Activated CD8-positive, alpha-beta T cell treated with anti-CD3 and anti-CD28 coated beads for 36 hours (primary cell): ENCODE measurements at regions not wholly inside any gene's neighbourhood (a gene's known extent, or its start where the extent isn't known, plus 50 kb on each side); places are given as distances from the start of the nearest gene placed in this dataset.

ENCODE experiments used
- ATAC-seq: fragments of 200-7000 bp; cut with Tn5 transposase; one replicate; pipeline ENCODE4 v1.10.0; 2021; ENCODE audit warnings: mild to moderate bottlenecking, moderate library complexity
- CTCF ChIA-PET: fragments of 350-600 bp; sonication (Branson Sonifier 250); formaldehyde crosslinking; loops from one replicate; lab custom pipeline; 2021; ENCODE audit warnings: antibody characterized with exemption; lab: Charles Lee
- POLR2A ChIA-PET: fragments of 350-600 bp; sonication (Branson Sonifier 250); formaldehyde crosslinking; loops from one replicate; lab custom pipeline; 2021; ENCODE audit warnings: antibody characterized with exemption; lab: Charles Lee
- DNase-seq: peaks from one replicate; pipeline ENCODE4 v3.0.0-alpha.2; 2020
- H3K27ac Mint-ChIP-seq: one replicate; pipeline ENCODE4 v1.8.0; 2021; ENCODE audit warnings: mild to moderate bottlenecking, mixed read lengths
- H3K27me3 Mint-ChIP-seq: one replicate; pipeline ENCODE4 v1.8.0; 2021; ENCODE audit warnings: mixed read lengths
- H3K36me3 Mint-ChIP-seq: one replicate; pipeline ENCODE4 v1.8.0; 2021; ENCODE audit warnings: low read depth, mixed read lengths
- H3K4me1 Mint-ChIP-seq: one replicate; pipeline ENCODE4 v1.8.0; 2021; ENCODE audit warnings: low read depth, mixed read lengths
- H3K4me3 Mint-ChIP-seq: one replicate; pipeline ENCODE4 v1.8.0; 2021; ENCODE audit warnings: mild to moderate bottlenecking, moderate library complexity, mixed read lengths
- H3K9me3 Mint-ChIP-seq: one replicate; pipeline ENCODE4 v1.8.0; 2021; ENCODE audit warnings: mixed read lengths
- CTCF ChIP-seq: fragments of 200-600 bp; IDR thresholded peaks from one replicate; pipeline ENCODE4 v1.8.0; 2022; ENCODE audit warnings: antibody characterized with exemption, mild to moderate bottlenecking
- intact Hi-C: fragments of 100-400 bp; cut with micrococcal nuclease; formaldehyde crosslinking; loops from one replicate; pipeline ENCODE4 v1.10.0; 2022

GRCh38 chr2:217120429-217120828 is 260.6 kb upstream of the TNP1 start:
- Mint-ChIP-seq H3K27me3 (no peaks in the 10 kb centered on the region), H3K9me3 (no peaks in the 10 kb centered on the region), H3K27ac (no peak overlapping the region), H3K36me3 (no peaks in the 10 kb centered on the region), H3K4me1 (no peaks in the 10 kb centered on the region), H3K4me3 (no peak overlapping the region)
- ATAC-seq (no peak), DNase-seq (no peak)
- no peak for TF ChIP-seq CTCF
- intact Hi-C loops: no loop called here
- ChIA-PET CTCF (interaction anchor here (0.5 to 1.0 kb wide), 3 partner anchors 8 to 319 kb away, joined by 3 read pairs; no protein-coding TSS in a partner anchor), POLR2A (interaction anchor here (0.8 kb wide), 2 partner anchors 104 to 491 kb away, joined by 3 read pairs; no protein-coding TSS in a partner anchor)

- DNase-seq (no peak), ATAC-seq (no peak)
- Mint-ChIP-seq H3K9me3 (no peaks in the 10 kb centered on the region), H3K4me3 (no peak overlapping the region), H3K36me3 (no peaks in the 10 kb centered on the region), H3K27ac (no peak overlapping the region), H3K27me3 (peaks cover 2% of the 10 kb centered on the region), H3K4me1 (no peaks in the 10 kb centered on the region)
- no peak for TF ChIP-seq CTCF
- POLR2A ChIA-PET: no interaction called here
- intact Hi-C loops: no loop called here
- CTCF ChIA-PET: no interaction called here
Observed at GRCh38 chr2:217118559-217119284, 258.9 kb upstream of the TNP1 start.

- ATAC-seq (no peak), DNase-seq (no peak)
- Mint-ChIP-seq H3K27me3 (peaks cover 5% of the 10 kb centered on the region), H3K4me1 (no peaks in the 10 kb centered on the region), H3K4me3 (no peak overlapping the region), H3K9me3 (no peaks in the 10 kb centered on the region), H3K36me3 (no peaks in the 10 kb centered on the region), H3K27ac (no peak overlapping the region)
- ChIA-PET CTCF (no interaction called here), POLR2A (no interaction called here)
- intact Hi-C loops: no loop called here
- no peak for TF ChIP-seq CTCF
Observed at GRCh38 chr2:217117523-217117922, 257.7 kb upstream of the TNP1 start.

- POLR2A ChIA-PET: interaction anchor here (0.6 to 0.9 kb wide), 2 partner anchors 12 to 67 kb away, joined by 3 read pairs; no protein-coding TSS in a partner anchor
- no peak for TF ChIP-seq CTCF
- peaks cover 5% of the 10 kb centered on the region for H3K27me3 Mint-ChIP-seq
- no peak overlapping the region for H3K4me3 Mint-ChIP-seq
- no peak overlapping the region for H3K27ac Mint-ChIP-seq
- H3K36me3 Mint-ChIP-seq: no peaks in the 10 kb centered on the region
- intact Hi-C loops: no loop called here
- CTCF ChIA-PET: no interaction called here
- no peak for DNase-seq
- no peaks in the 10 kb centered on the region for H3K4me1 Mint-ChIP-seq
- ATAC-seq: no peak
- no peaks in the 10 kb centered on the region for H3K9me3 Mint-ChIP-seq
Observed at GRCh38 chr2:217116610-217117009, 256.7 kb upstream of the TNP1 start.

- Mint-ChIP-seq H3K4me1 (no peaks in the 10 kb centered on the region), H3K9me3 (peaks cover 2% of the 10 kb centered on the region), H3K27me3 (peaks cover 8% of the 10 kb centered on the region), H3K4me3 (no peak overlapping the region), H3K27ac (no peak overlapping the region), H3K36me3 (no peaks in the 10 kb centered on the region)
- intact Hi-C loops: no loop called here
- CTCF ChIA-PET: no interaction called here
- ATAC-seq (no peak), DNase-seq (no peak)
- POLR2A ChIA-PET: interaction anchor here (0.6 kb wide), 1 partner anchor 96 kb away, joined by 3 read pairs; no protein-coding TSS in a partner anchor
- no peak for TF ChIP-seq CTCF
Observed at GRCh38 chr2:217114117-217114516, 254.3 kb upstream of the TNP1 start.
